Mammary epithelial cell (primary cell): ENCODE measurements at regions not wholly inside any gene's neighbourhood (a gene's known extent, or its start where the extent isn't known, plus 50 kb on each side); places are given as distances from the start of the nearest gene placed in this dataset.

Source experiments
- EZH2 ChIP-seq: IDR thresholded peaks from 2 replicates; pipeline ENCODE4 v1.6.1; 2012; ENCODE audit warnings: low read length, inconsistent platforms, borderline replicate concordance
- TF ChIP-seq, protein P1 (sequence below), 2 donors: IDR thresholded peaks in 1 of 2; conservative IDR thresholded peaks in 1 of 2; 2 replicates each; pipeline ENCODE4 v1.5.1; 2011 to 2012; ENCODE audit warnings: inconsistent platforms in 2 of 2, low read length in 2 of 2, mild to moderate bottlenecking in 2 of 2, control low read depth in 1 of 2, low read depth in 1 of 2; ENCODE audit not compliant: insufficient read depth in 1 of 2; ENCODE audit errors: extremely low read depth in 1 of 2

GRCh38 chr3:124512881-124513609, 217.2 kb upstream of the UMPS start:
- TF ChIP-seq EZH2, result no peak
- TF ChIP-seq, protein P1, sequence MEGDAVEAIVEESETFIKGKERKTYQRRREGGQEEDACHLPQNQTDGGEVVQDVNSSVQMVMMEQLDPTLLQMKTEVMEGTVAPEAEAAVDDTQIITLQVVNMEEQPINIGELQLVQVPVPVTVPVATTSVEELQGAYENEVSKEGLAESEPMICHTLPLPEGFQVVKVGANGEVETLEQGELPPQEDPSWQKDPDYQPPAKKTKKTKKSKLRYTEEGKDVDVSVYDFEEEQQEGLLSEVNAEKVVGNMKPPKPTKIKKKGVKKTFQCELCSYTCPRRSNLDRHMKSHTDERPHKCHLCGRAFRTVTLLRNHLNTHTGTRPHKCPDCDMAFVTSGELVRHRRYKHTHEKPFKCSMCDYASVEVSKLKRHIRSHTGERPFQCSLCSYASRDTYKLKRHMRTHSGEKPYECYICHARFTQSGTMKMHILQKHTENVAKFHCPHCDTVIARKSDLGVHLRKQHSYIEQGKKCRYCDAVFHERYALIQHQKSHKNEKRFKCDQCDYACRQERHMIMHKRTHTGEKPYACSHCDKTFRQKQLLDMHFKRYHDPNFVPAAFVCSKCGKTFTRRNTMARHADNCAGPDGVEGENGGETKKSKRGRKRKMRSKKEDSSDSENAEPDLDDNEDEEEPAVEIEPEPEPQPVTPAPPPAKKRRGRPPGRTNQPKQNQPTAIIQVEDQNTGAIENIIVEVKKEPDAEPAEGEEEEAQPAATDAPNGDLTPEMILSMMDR (conservative IDR thresholded peaks at IDR 0.05 in 1 of 2, IDR thresholded peaks at IDR 0.05 in 1 of 2; ENCODE audit: extremely low read depth in 1 of 2, insufficient read depth in 1 of 2, low read depth in 1 of 2, low read length in 2 of 2), result no peak
